C4-2B (cell line): ENCODE measurements at regions not wholly inside any gene's neighbourhood (a gene's known extent, or its start where the extent isn't known, plus 50 kb on each side); places are given as distances from the start of the nearest gene placed in this dataset.

Source experiments
- H3K27ac ChIP-seq: fragments of 450-650 bp; 2 replicates; pipeline ENCODE4 v1.5.1; 2017
- ZFX ChIP-seq: fragments of 450-650 bp; IDR thresholded peaks from 2 replicates; pipeline ENCODE4 v1.6.1; 2017
- TF ChIP-seq, protein P1 (sequence below): fragments of 450-650 bp; conservative IDR thresholded peaks from 2 replicates; pipeline ENCODE4 v1.5.1; 2017; ENCODE audit warnings: mild to moderate bottlenecking

DNA sequence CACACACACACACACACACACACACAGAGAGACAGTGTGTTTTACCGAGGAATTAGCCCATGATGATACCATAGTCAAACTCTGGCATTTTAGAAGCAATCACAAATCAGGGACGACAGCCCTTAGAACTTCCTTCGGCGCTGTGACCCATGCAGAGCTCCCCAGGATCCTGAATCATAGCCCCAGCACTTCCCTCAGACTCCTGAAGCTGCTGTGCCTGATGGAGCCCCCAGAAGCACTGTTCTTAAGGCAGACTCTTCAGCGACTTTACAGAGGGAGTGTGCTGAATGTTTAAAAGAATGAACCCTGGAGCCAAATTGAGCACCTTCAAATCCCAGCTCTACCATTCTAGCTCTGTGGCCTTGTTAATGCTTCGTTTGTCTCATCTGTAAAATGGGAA is 89.3 kb upstream of the LIPC start:
- no peak overlapping the region for H3K27ac ChIP-seq
- TF ChIP-seq, protein P1, sequence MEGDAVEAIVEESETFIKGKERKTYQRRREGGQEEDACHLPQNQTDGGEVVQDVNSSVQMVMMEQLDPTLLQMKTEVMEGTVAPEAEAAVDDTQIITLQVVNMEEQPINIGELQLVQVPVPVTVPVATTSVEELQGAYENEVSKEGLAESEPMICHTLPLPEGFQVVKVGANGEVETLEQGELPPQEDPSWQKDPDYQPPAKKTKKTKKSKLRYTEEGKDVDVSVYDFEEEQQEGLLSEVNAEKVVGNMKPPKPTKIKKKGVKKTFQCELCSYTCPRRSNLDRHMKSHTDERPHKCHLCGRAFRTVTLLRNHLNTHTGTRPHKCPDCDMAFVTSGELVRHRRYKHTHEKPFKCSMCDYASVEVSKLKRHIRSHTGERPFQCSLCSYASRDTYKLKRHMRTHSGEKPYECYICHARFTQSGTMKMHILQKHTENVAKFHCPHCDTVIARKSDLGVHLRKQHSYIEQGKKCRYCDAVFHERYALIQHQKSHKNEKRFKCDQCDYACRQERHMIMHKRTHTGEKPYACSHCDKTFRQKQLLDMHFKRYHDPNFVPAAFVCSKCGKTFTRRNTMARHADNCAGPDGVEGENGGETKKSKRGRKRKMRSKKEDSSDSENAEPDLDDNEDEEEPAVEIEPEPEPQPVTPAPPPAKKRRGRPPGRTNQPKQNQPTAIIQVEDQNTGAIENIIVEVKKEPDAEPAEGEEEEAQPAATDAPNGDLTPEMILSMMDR = no peak
- no peak for TF ChIP-seq ZFX

DNA sequence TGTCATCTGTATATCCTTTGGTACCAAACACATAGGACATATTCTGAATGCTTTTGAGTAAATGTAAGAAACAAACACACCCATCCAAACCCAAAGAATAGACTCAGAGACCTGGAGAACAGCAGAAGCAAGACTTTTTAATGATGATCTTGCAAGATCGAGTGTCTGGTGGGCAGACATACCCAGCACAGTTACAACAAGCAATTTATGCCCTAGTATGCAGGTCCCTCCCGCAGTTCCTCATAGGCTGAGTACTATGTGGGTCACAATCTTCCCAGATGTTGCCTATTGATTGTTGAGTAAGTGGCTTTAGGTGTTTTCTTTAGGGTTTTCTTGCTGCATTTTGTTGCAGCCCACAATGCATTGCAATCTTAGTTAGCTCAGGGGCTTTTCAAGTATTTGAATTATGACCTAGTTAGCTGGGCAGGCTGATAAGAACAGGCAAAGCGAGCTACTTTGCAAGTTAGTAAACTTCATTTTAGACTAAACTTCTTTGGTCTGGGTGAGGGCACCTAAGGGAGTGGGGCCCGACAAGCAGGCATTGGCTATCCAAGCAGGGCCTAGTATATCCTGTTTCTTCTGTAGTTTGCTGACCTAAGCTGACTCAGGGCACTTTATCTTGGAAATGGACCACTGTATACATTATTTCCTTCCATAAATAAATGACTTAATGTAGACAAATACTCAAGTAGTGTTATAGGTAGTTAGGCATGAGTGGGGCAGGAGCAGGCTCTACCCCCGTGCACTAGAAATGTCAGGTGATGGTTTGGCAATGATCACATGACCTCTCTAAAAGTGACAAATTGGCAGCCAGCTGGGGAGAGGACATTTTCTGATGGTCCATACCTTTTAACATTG is 87.3 kb upstream of the LIPC start:
- no peak overlapping the region for H3K27ac ChIP-seq

DNA sequence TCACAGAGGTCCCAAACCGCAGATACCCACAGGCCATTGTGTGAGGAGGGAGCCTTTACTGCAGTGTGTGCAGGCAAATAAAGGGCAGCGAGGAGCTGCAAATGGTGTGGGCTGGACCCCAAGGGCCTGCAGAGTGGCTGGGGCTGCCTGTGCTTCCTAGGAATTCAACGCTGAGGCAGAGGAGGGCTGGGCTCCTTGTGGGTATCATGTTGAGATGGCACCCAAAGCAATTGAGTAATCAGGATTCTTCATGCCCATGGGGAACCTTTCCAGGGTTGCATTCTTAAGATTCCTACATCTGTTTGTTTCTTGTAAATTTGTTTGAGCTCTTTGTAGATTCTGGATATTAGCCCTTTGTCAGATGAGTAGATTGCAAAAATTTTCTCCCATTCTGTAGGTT is 85.4 kb upstream of the LIPC start:
- no peak for TF ChIP-seq ZFX
- TF ChIP-seq, protein P1 = no peak
- no peak overlapping the region for H3K27ac ChIP-seq

More for the DNA sequence above, 87.3 kb upstream of the LIPC start:
- no peak for TF ChIP-seq ZFX
- TF ChIP-seq, protein P1 = no peak

DNA sequence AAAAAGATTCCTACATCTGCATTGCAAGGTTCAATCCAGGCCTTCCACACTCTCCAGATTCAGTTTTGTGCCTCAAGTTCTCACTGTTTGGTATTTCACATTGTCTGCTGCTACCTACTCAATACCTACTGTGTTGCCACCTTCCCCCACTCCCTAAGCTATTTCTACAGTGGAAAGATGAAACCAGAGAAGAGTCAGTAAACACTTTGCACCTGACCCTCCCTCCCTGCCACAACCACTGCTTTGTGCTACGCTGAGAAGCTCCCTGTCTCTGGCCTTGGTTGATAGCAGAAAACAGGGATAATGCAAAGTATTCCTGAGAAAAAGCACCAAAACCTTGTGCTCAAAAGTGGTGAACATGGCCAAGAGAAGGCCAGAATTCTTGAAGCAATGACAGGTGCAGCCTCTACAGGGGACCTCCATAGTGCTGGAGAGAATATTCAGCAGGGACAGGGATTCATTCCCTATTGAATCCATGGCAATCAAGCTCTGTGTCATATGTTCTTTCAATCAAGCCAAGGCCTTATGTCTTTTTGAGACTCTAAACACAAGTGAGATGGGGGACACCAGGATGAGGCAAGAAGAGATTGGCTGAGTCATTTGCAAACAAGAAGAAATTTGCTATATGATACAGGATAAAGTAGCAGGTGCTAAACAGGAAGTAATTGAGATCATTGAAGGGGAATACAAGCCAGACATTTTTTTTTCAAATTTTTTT is 83.5 kb upstream of the LIPC start:
- TF ChIP-seq, protein P1 = no peak
- TF ChIP-seq ZFX = no peak
- no peak overlapping the region for H3K27ac ChIP-seq

DNA sequence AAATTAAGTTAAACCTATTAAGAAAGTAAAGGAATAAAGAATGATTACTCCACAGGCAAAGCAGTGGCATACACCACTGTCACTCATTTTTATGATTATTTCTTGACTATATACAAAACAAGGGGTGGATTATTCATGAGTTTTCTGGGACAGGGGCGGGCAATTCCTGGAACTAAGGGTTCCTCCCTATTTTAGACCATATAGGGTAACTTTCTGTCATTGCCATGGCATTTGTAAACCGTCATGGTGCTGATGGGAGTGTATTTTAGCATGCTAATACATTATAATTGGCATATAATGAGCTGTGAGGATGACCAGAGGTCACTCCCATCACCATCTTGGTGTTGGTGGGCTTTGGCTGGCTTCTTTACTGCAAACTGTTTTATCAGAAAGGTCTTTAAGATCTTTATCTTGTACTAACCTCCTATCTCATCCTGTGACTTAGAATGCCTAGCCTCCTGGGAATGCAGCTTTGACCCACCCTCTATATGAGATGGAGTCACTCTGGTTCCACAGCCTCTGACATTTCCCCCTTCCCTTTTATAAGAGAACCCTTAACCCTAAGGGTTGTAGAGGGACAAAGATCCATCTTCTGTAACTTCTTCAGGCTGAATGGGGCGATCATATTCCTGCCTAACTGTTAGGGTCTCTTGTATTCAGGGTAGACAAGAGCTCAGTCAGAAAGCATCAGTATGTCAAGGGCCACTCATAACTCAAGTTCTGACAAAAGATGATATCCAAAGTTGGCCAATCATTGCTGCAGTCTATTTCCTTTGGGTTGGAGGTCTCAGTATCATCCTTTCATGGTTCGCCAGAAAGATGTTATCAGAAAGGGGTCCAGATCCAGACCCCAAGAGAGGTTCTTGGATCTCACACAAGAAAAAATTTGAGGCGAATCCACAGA is 79.5 kb upstream of the LIPC start:
- no peak overlapping the region for H3K27ac ChIP-seq
- TF ChIP-seq, protein P1 = no peak
- no peak for TF ChIP-seq ZFX

DNA sequence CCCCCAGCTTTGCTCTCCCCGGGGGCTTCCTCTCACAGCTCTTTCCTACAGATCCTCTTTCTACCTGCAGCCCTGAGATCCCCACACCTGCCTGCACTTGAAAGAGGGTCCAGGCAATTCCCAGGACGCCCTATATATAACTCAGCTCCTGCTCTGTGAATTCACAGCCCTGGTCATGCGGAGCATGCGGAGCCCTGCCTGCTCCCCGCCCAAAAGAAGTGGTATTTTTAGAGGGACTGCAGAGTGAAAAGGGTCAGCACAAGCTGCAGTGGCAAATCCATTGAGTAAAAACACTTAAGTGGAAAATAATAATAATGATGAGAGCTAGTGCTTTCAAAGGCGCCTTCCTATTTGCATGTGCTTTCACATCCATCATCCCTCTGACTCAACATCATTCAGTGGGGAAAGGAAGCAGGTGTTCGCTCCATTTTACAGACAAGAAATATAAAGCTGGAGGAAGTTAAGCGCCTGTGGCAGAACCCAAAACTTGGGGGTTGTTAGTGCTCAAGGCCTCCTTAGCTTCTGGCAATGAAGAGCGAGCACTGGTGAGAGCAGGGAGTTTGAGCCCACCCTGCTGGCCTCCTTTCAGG is 76.3 kb upstream of the LIPC start:
- TF ChIP-seq, protein P1 = no peak
- TF ChIP-seq ZFX = no peak
- no peak overlapping the region for H3K27ac ChIP-seq
